Endothelial cell (in vitro differentiated cells): ENCODE measurements at regions not wholly inside any gene's neighbourhood (a gene's known extent, or its start where the extent isn't known, plus 50 kb on each side); places are given as distances from the start of the nearest gene placed in this dataset.

Experiments used
- DNase-seq: peaks from one replicate; pipeline ENCODE4 v3.0.0; 2021; ENCODE audit warnings: low spot score
- H3K27ac Mint-ChIP-seq: one replicate; pipeline ENCODE4 v1.8.0; 2021; ENCODE audit warnings: mixed read lengths, inconsistent platforms; ENCODE audit not compliant: unreplicated experiment
- H3K27me3 Mint-ChIP-seq: one replicate; pipeline ENCODE4 v1.8.0; 2021; ENCODE audit warnings: mild to moderate bottlenecking, moderate library complexity, mixed read lengths, inconsistent platforms; ENCODE audit not compliant: unreplicated experiment
- H3K36me3 Mint-ChIP-seq: one replicate; pipeline ENCODE4 v1.8.0; 2021; ENCODE audit warnings: mild to moderate bottlenecking, low read depth, mixed read lengths, inconsistent platforms; ENCODE audit not compliant: unreplicated experiment
- H3K4me1 Mint-ChIP-seq: one replicate; pipeline ENCODE4 v1.8.0; 2021; ENCODE audit warnings: mild to moderate bottlenecking, mixed read lengths, inconsistent platforms; ENCODE audit not compliant: unreplicated experiment
- H3K4me3 Mint-ChIP-seq: one replicate; pipeline ENCODE4 v1.8.0; 2021; ENCODE audit warnings: mild to moderate bottlenecking, mixed read lengths, inconsistent platforms; ENCODE audit not compliant: unreplicated experiment
- H3K9me3 Mint-ChIP-seq: one replicate; pipeline ENCODE4 v1.8.0; 2021; ENCODE audit warnings: mixed read lengths, inconsistent platforms; ENCODE audit not compliant: unreplicated experiment
- CTCF ChIP-seq: fragments of 200-600 bp; sonication (generic); IDR thresholded peaks from one replicate; pipeline ENCODE4 v1.5.0; 2021; ENCODE audit warnings: antibody characterized with exemption; ENCODE audit not compliant: unreplicated experiment

- no peak for TF ChIP-seq CTCF
- no peaks in the 10 kb centered on the region for H3K9me3 Mint-ChIP-seq
- DNase-seq, result no peak
- no peaks in the 10 kb centered on the region for H3K4me1 Mint-ChIP-seq
- no peaks in the 10 kb centered on the region for H3K36me3 Mint-ChIP-seq
- H3K4me3 Mint-ChIP-seq, result no peak overlapping the region
- H3K27me3 Mint-ChIP-seq, result peaks cover 3% of the 10 kb centered on the region
- no peak overlapping the region for H3K27ac Mint-ChIP-seq
These were observed 315.8 kb downstream of the RAB28 start for GRCh38 chr4:13168326-13168725.

- Mint-ChIP-seq H3K4me1 (no peaks in the 10 kb centered on the region), H3K9me3 (no peaks in the 10 kb centered on the region), H3K27me3 (no peaks in the 10 kb centered on the region), H3K36me3 (no peaks in the 10 kb centered on the region), H3K4me3 (no peak overlapping the region), H3K27ac (no peak overlapping the region)
- no peak for TF ChIP-seq CTCF
- DNase-seq, result no peak
These were observed 317.9 kb downstream of the RAB28 start for GRCh38 chr4:13166214-13166613.

- H3K4me1 Mint-ChIP-seq, result no peaks in the 10 kb centered on the region
- H3K9me3 Mint-ChIP-seq, result no peaks in the 10 kb centered on the region
- H3K4me3 Mint-ChIP-seq, result no peak overlapping the region
- no peak overlapping the region for H3K27ac Mint-ChIP-seq
- no peak for DNase-seq
- no peaks in the 10 kb centered on the region for H3K27me3 Mint-ChIP-seq
- TF ChIP-seq CTCF, result no peak
- no peaks in the 10 kb centered on the region for H3K36me3 Mint-ChIP-seq
These were observed 319.3 kb downstream of the RAB28 start for GRCh38 chr4:13164783-13165331.

- no peak overlapping the region for H3K4me3 Mint-ChIP-seq
- H3K27ac Mint-ChIP-seq, result no peak overlapping the region
- H3K36me3 Mint-ChIP-seq, result no peaks in the 10 kb centered on the region
- DNase-seq, result no peak
- peaks cover 7% of the 10 kb centered on the region for H3K4me1 Mint-ChIP-seq
- no peaks in the 10 kb centered on the region for H3K9me3 Mint-ChIP-seq
- no peak for TF ChIP-seq CTCF
- no peaks in the 10 kb centered on the region for H3K27me3 Mint-ChIP-seq
These were observed 321.3 kb downstream of the RAB28 start for GRCh38 chr4:13162886-13163285.

GRCh38 chr4:13160920-13161319, 323.2 kb downstream of the RAB28 start:
- Mint-ChIP-seq H3K27ac (no peak overlapping the region), H3K9me3 (no peaks in the 10 kb centered on the region), H3K27me3 (no peaks in the 10 kb centered on the region), H3K4me3 (no peak overlapping the region), H3K4me1 (peaks cover 7% of the 10 kb centered on the region), H3K36me3 (no peaks in the 10 kb centered on the region)
- DNase-seq, result no peak
- TF ChIP-seq CTCF, result no peak
